Gastrocnemius medialis (tissue), 4 donors: ENCODE measurements at regions not wholly inside any gene's neighbourhood (a gene's known extent, or its start where the extent isn't known, plus 50 kb on each side); places are given as distances from the start of the nearest gene placed in this dataset.

ENCODE experiments used
- POLR2A ChIP-seq, 2 donors: fragments of 450-650 bp; IDR thresholded peaks; one replicate each; pipeline ENCODE4 v1.6.1; 2017; ENCODE audit warnings: antibody characterized with exemption in 2 of 2, mild to moderate bottlenecking in 2 of 2, moderate library complexity in 2 of 2
- TF ChIP-seq, protein P1 (sequence below), 5 experiments: fragments of 450-650 bp in 3 of 5; fragments of 200-600 bp in 2 of 5; sonication (generic) in 2 of 5; IDR thresholded peaks in 4 of 5; conservative IDR thresholded peaks in 1 of 5; 1 replicate in 4 of 5; 2 replicates in 1 of 5; pipeline ENCODE4 v1.5.1; 2016 to 2019; ENCODE audit warnings: antibody characterized with exemption in 5 of 5, mild to moderate bottlenecking in 3 of 5, moderate library complexity in 3 of 5

DNA sequence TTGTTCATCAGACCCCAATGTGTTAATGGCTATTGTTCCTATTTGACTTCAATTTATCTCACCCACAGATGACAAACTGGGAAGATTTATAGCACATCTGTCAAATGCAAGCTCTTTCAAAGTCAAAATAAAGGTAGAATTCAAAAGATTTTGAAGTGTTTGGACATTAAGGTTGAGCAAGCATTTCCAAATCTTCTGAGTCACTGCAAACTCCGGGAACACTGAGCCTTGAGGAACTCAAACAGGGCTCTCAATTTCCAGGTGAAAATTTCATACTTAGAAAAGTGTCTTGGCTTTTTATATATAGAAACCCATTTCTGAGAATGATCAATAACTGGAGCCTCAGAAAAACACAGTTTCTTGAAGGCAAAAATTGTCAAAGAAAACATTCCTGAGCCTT lies 199.5 kb upstream of the IGFBP7 start:
- TF ChIP-seq, protein P1, sequence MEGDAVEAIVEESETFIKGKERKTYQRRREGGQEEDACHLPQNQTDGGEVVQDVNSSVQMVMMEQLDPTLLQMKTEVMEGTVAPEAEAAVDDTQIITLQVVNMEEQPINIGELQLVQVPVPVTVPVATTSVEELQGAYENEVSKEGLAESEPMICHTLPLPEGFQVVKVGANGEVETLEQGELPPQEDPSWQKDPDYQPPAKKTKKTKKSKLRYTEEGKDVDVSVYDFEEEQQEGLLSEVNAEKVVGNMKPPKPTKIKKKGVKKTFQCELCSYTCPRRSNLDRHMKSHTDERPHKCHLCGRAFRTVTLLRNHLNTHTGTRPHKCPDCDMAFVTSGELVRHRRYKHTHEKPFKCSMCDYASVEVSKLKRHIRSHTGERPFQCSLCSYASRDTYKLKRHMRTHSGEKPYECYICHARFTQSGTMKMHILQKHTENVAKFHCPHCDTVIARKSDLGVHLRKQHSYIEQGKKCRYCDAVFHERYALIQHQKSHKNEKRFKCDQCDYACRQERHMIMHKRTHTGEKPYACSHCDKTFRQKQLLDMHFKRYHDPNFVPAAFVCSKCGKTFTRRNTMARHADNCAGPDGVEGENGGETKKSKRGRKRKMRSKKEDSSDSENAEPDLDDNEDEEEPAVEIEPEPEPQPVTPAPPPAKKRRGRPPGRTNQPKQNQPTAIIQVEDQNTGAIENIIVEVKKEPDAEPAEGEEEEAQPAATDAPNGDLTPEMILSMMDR (IDR thresholded peaks at IDR 0.05 in 4 of 5, conservative IDR thresholded peaks at IDR 0.05 in 1 of 5): no peak
- TF ChIP-seq POLR2A (IDR thresholded peaks at IDR 0.05): no peak
